Upper lobe of left lung (tissue), 4 donors: ENCODE measurements at regions not wholly inside any gene's neighbourhood (a gene's known extent, or its start where the extent isn't known, plus 50 kb on each side); places are given as distances from the start of the nearest gene placed in this dataset.

Source experiments
- EP300 ChIP-seq, 4 donors: sonication (generic); formaldehyde crosslinking; IDR thresholded peaks; one replicate each; pipeline ENCODE4 v1.5.1; 2017; ENCODE audit warnings: antibody characterized with exemption in 4 of 4, control low read depth in 2 of 4
- POLR2A ChIP-seq, 4 donors: fragments of 450-650 bp; IDR thresholded peaks; one replicate each; pipeline ENCODE4 v1.5.1; 2016 to 2017; ENCODE audit warnings: antibody characterized with exemption in 4 of 4, mild to moderate bottlenecking in 2 of 4
- POLR2AphosphoS5 ChIP-seq, 2 donors: sonication (generic); formaldehyde crosslinking; IDR thresholded peaks; one replicate each; pipeline ENCODE4 v1.5.1; 2017; ENCODE audit warnings: antibody characterized with exemption in 2 of 2
- TF ChIP-seq, protein P1 (sequence below), 6 experiments: fragments of 450-650 bp in 4 of 6; fragments of 200-600 bp in 2 of 6; sonication (generic) in 2 of 6; IDR thresholded peaks; one replicate each; pipeline ENCODE4 v1.5.1; 2016 to 2019; ENCODE audit warnings: antibody characterized with exemption in 6 of 6

DNA sequence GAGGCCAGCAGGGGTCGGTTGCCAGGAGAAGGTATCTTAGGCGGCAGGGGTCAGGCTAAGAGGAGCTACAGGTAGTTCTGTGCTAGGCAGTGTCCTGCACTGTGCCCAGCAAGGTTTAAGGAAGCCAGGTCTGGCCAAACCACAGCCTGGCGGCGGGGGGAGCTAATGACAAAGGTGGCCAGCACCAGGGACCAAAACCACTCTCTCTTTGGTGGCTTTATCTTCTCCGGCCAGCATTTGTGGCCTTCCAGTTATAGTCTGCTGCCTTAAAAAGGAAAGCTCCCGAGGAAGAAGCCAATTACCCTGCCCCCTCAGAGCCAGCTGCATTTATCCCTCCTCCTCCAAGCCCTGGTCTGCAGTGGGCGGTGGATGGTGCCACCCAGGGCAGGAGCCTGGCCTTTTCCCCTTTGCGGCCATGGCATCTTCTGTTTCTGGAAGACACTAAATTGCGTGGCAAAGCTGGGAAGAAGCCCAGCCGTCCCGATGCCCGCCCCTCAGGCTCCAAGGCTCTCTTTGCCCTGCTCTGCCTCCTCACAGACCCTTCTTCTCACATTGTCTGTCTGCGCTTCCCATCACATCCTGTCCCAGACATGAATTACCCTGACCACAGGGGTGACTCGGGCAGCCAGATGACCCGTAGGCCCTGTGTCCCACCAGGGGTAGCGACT is 94.6 kb downstream of the EN1 start:
- TF ChIP-seq, protein P1, sequence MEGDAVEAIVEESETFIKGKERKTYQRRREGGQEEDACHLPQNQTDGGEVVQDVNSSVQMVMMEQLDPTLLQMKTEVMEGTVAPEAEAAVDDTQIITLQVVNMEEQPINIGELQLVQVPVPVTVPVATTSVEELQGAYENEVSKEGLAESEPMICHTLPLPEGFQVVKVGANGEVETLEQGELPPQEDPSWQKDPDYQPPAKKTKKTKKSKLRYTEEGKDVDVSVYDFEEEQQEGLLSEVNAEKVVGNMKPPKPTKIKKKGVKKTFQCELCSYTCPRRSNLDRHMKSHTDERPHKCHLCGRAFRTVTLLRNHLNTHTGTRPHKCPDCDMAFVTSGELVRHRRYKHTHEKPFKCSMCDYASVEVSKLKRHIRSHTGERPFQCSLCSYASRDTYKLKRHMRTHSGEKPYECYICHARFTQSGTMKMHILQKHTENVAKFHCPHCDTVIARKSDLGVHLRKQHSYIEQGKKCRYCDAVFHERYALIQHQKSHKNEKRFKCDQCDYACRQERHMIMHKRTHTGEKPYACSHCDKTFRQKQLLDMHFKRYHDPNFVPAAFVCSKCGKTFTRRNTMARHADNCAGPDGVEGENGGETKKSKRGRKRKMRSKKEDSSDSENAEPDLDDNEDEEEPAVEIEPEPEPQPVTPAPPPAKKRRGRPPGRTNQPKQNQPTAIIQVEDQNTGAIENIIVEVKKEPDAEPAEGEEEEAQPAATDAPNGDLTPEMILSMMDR (IDR thresholded peaks at IDR 0.05), result no peak
- no peak for TF ChIP-seq EP300 (IDR thresholded peaks at IDR 0.05)
- TF ChIP-seq POLR2AphosphoS5 (IDR thresholded peaks at IDR 0.05), result no peak
- no peak for TF ChIP-seq POLR2A (IDR thresholded peaks at IDR 0.05)
